CD4-positive, CD25-positive, alpha-beta regulatory T cell (primary cell): ENCODE measurements at regions not wholly inside any gene's neighbourhood (a gene's known extent, or its start where the extent isn't known, plus 50 kb on each side); places are given as distances from the start of the nearest gene placed in this dataset.

Experiments used
- ATAC-seq, 2 donors: fragments of 150-1000 bp; cut with Tn5 transposase; one replicate each; pipeline ENCODE4 v1.10.0; 2021; ENCODE audit warnings: low read depth in 2 of 2, moderate number of reproducible peaks in 2 of 2, moderate library complexity in 1 of 2
- DNase-seq, 3 donors: peaks; one replicate each; pipeline versions ENCODE4 v3.0.0 to v3.0.0-alpha.2; 2012 to 2022; ENCODE audit warnings: mixed read lengths in 1 of 3
- H3K27ac ChIP-seq: one replicate; pipeline ENCODE4 v1.7.0; 2013; ENCODE audit warnings: mild to moderate bottlenecking, low read length; ENCODE audit not compliant: insufficient read depth, poor library complexity, severe bottlenecking
- H3K27me3 ChIP-seq: one replicate; pipeline ENCODE4 v1.7.0; 2013; ENCODE audit warnings: low read length; ENCODE audit not compliant: control insufficient read depth, insufficient read depth
- H3K36me3 ChIP-seq: one replicate; pipeline ENCODE4 v1.7.0; 2013; ENCODE audit warnings: mild to moderate bottlenecking, low read length, moderate library complexity; ENCODE audit not compliant: control insufficient read depth, insufficient read depth
- H3K4me1 ChIP-seq: 2 replicates; pipeline ENCODE4 v1.7.0; 2013; ENCODE audit warnings: mild to moderate bottlenecking, low read length; ENCODE audit not compliant: insufficient read depth, control insufficient read depth, poor library complexity, severe bottlenecking
- H3K4me3 ChIP-seq: one replicate; pipeline ENCODE4 v1.7.0; 2013; ENCODE audit warnings: low read depth, mild to moderate bottlenecking, low read length, moderate library complexity
- H3K9me3 ChIP-seq, 2 experiments: 1 replicate in 1 of 2; 2 replicates in 1 of 2; pipeline ENCODE4 v1.7.0; 2013; ENCODE audit warnings: low read length in 2 of 2, mild to moderate bottlenecking in 1 of 2, moderate library complexity in 1 of 2; ENCODE audit not compliant: control insufficient read depth in 2 of 2
- H3K27ac Mint-ChIP-seq, 3 donors: one replicate each; pipeline ENCODE4 v1.8.0; 2020 to 2022; ENCODE audit warnings: mild to moderate bottlenecking in 3 of 3, mixed read lengths in 3 of 3, moderate library complexity in 2 of 3
- H3K27me3 Mint-ChIP-seq: one replicate; pipeline ENCODE4 v1.8.0; 2022; ENCODE audit warnings: mild to moderate bottlenecking, mixed read lengths
- H3K36me3 Mint-ChIP-seq: one replicate; pipeline ENCODE4 v1.8.0; 2020; ENCODE audit warnings: mixed read lengths
- H3K4me1 Mint-ChIP-seq, 4 donors: one replicate each; pipeline ENCODE4 v1.8.0; 2020 to 2022; ENCODE audit warnings: mixed read lengths in 4 of 4, mild to moderate bottlenecking in 1 of 4
- H3K4me3 Mint-ChIP-seq, 4 donors: one replicate each; pipeline ENCODE4 v1.8.0; 2020 to 2022; ENCODE audit warnings: mild to moderate bottlenecking in 4 of 4, mixed read lengths in 4 of 4, moderate library complexity in 3 of 4
- H3K9me3 Mint-ChIP-seq, 7 donors: one replicate each; pipeline ENCODE4 v1.8.0; 2020 to 2022; ENCODE audit warnings: mixed read lengths in 7 of 7, mild to moderate bottlenecking in 3 of 7, moderate library complexity in 2 of 7

DNA sequence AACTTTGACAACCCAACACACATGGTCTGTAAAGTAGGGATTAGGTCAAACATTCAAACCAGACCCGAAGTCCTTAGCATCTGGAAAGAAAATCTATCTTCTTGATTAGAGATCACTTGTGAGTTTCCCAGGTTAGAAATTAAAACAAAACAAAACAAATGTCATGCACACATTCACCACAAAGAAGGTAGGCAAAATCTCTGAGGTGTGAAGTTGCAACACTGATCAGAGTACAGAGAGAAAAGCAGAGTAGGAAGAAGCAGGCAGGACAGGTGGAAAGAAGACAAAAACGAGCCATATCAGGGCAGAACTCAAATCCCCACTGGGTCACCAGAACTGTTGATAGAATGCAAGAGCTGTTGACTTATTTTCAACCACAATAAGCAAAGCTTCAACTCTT lies 102.8 kb upstream of the THSD7A start:
- Mint-ChIP-seq H3K4me1 (no peaks in the 10 kb centered on the region), H3K27ac (no peak overlapping the region), H3K27me3 (no peaks in the 10 kb centered on the region), H3K4me3 (no peak overlapping the region), H3K36me3 (no peaks in the 10 kb centered on the region), H3K9me3 (peaks cover 0 to 10% (median 0%) of the 10 kb centered on the region in 7 donors)
- H3K4me1 ChIP-seq, result no peaks in the 10 kb centered on the region
- no peak overlapping the region for H3K27ac ChIP-seq
- no peak for DNase-seq
- no peak overlapping the region for H3K4me3 ChIP-seq
- H3K9me3 ChIP-seq, result no peaks in the 10 kb centered on the region
- no peaks in the 10 kb centered on the region for H3K36me3 ChIP-seq
- no peaks in the 10 kb centered on the region for H3K27me3 ChIP-seq
- no peak for ATAC-seq

DNA sequence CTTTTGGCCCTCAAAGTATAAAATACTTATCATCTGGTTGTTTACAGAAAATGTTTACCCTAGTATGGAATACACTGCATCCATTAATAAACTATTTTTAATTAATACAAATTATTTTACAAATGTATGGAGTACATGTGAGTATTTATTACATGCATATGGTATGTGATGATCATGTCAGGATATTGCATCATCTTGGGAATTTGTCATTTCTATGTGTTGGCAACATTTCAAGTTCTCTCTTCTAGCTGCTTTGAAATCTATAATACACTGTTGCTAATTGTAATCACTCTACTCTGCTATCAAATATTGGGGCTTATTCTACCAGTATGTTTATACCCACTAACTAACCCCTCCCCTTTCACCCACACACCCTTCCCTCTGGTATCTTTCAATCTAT lies 103.9 kb upstream of the THSD7A start:
- no peak for DNase-seq
- ATAC-seq, result no peak
- Mint-ChIP-seq H3K27me3 (no peaks in the 10 kb centered on the region), H3K4me1 (no peaks in the 10 kb centered on the region), H3K36me3 (no peaks in the 10 kb centered on the region), H3K27ac (no peak overlapping the region), H3K9me3 (peaks cover 0 to 10% (median 0%) of the 10 kb centered on the region in 7 donors), H3K4me3 (no peak overlapping the region)
- Histone ChIP-seq H3K9me3 (no peaks in the 10 kb centered on the region), H3K27me3 (no peaks in the 10 kb centered on the region), H3K4me1 (no peaks in the 10 kb centered on the region), H3K36me3 (no peaks in the 10 kb centered on the region), H3K4me3 (no peak overlapping the region), H3K27ac (no peak overlapping the region)

DNA sequence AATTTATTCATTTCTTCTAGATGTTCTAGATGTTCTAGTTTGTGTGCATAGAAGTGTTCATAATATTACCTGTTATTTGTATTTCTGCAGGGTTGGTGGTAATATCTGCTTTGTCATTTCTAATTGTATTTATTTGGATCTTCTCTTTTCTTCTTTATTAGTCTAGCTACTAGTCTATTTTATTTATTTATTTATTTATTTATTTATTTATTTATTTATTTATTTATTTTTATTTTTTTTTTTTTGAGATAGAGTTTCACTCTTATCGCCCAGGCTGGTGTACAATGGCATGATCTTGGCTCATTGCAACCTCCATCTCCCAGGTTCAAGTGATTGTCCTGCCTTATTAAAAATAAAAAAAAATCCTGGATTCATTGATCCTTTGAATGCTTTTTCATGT lies 114.8 kb upstream of the THSD7A start:
- H3K27me3 Mint-ChIP-seq, result no peaks in the 10 kb centered on the region
- H3K36me3 ChIP-seq, result no peaks in the 10 kb centered on the region
- no peak overlapping the region for H3K4me3 Mint-ChIP-seq
- H3K4me1 Mint-ChIP-seq, result no peaks in the 10 kb centered on the region
- H3K36me3 Mint-ChIP-seq, result no peaks in the 10 kb centered on the region
- ATAC-seq (no peak), DNase-seq (no peak)
- H3K27ac Mint-ChIP-seq, result no peak overlapping the region
- no peak overlapping the region for H3K27ac ChIP-seq
- no peaks in the 10 kb centered on the region for H3K27me3 ChIP-seq
- H3K9me3 ChIP-seq, result peaks cover 0 to 6% of the 10 kb centered on the region in 2 experiments
- peaks cover 0 to 18% (median 5%) of the 10 kb centered on the region in 7 donors for H3K9me3 Mint-ChIP-seq
- H3K4me3 ChIP-seq, result no peak overlapping the region
- H3K4me1 ChIP-seq, result no peaks in the 10 kb centered on the region

DNA sequence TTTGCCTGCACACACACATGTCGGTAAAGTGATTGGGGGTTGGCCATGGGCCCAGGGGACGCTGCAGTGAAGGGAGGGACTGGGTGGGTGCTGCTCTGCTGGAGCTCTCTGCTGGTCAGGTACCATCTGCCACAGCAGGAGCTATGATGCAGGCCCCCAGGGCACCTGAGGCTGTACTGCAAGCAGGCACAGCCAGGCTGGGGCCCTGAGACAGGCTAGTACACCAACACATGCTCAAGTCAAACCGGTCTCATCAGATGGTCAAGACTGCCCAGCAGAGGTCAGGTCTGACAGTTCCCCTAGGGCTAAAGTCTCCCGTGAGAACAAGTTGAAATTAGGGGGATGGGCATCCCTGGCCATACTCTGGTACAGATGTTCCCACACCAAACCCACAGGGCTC lies 118.3 kb upstream of the THSD7A start:
- Mint-ChIP-seq H3K4me1 (no peaks in the 10 kb centered on the region), H3K4me3 (no peak overlapping the region), H3K27ac (no peak overlapping the region), H3K9me3 (peaks cover 0 to 18% (median 3%) of the 10 kb centered on the region in 7 donors), H3K36me3 (no peaks in the 10 kb centered on the region), H3K27me3 (no peaks in the 10 kb centered on the region)
- DNase-seq (no peak), ATAC-seq (no peak)
- H3K27me3 ChIP-seq, result no peaks in the 10 kb centered on the region
- peaks cover 0 to 6% of the 10 kb centered on the region in 2 experiments for H3K9me3 ChIP-seq
- H3K27ac ChIP-seq, result no peak overlapping the region
- no peak overlapping the region for H3K4me3 ChIP-seq
- no peaks in the 10 kb centered on the region for H3K4me1 ChIP-seq
- no peaks in the 10 kb centered on the region for H3K36me3 ChIP-seq

DNA sequence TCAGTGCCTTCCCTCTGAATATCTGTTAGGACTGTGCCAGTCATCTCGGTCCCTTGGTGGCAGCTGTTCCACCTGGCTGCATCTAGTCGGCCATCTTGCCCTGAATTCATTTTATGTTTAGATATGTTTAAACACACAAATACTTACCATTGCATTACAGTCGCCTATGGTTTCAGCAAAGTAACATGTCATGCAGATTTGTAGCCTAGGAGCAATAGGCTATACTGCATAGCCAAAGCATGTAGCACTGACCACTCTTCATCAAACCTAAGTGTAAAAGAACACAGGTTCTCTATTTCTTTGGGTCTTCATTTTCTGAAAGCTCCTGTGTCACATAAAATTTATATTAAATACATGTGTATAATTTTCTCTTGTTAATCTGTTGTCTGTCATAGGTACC lies 118.9 kb upstream of the THSD7A start:
- Histone ChIP-seq H3K27ac (no peak overlapping the region), H3K4me1 (no peaks in the 10 kb centered on the region), H3K27me3 (no peaks in the 10 kb centered on the region), H3K36me3 (no peaks in the 10 kb centered on the region), H3K4me3 (no peak overlapping the region), H3K9me3 (peaks cover 0 to 6% of the 10 kb centered on the region in 2 experiments)
- Mint-ChIP-seq H3K4me3 (no peak overlapping the region), H3K4me1 (no peaks in the 10 kb centered on the region), H3K9me3 (peaks cover 0 to 18% (median 3%) of the 10 kb centered on the region in 7 donors), H3K36me3 (no peaks in the 10 kb centered on the region), H3K27ac (no peak overlapping the region), H3K27me3 (no peaks in the 10 kb centered on the region)
- ATAC-seq (no peak), DNase-seq (no peak)

DNA sequence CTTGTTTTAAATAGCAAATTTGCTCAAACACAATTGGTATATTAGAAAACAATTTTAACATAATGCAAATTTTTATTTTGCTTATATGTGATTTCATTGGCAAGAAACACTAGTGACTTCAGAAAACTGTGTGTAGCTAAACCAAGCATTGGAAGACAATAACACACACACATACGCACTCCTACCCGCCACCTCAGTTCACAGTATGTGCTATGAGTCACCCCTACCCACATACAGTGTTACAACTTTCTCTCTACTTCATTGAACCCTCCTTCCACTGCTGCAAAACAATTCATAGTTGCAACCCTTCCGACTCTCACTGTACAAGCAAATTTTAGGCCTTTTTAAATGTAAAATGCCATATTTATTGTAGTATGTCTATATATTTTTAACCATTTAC lies 119.9 kb upstream of the THSD7A start:
- Mint-ChIP-seq H3K27ac (no peak overlapping the region), H3K36me3 (no peaks in the 10 kb centered on the region), H3K4me1 (no peaks in the 10 kb centered on the region), H3K4me3 (no peak overlapping the region), H3K27me3 (no peaks in the 10 kb centered on the region), H3K9me3 (peaks cover 0 to 18% (median 2%) of the 10 kb centered on the region in 7 donors)
- DNase-seq (no peak), ATAC-seq (no peak)
- Histone ChIP-seq H3K36me3 (no peaks in the 10 kb centered on the region), H3K4me1 (no peaks in the 10 kb centered on the region), H3K9me3 (peaks cover 0 to 6% of the 10 kb centered on the region in 2 experiments), H3K27me3 (no peaks in the 10 kb centered on the region), H3K27ac (no peak overlapping the region), H3K4me3 (no peak overlapping the region)

DNA sequence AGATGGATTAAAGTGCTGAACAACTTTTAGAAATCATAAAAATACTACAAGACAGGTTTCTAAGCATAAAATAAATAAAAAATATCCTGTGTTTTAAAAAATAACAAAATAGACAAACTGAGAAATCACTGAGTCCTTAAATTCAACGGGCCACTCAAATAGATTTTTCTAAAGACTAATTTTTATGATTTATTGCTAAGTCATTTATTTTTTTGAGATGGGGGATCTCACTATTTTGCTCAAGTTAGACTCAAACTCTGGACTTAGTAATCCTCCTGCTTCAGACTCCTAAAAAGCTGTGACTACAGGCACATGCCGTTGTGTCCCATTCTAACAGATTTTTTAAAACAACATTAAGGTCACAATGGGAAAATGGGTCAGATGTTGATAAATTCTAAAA lies 121.0 kb upstream of the THSD7A start:
- Mint-ChIP-seq H3K27ac (no peak overlapping the region), H3K36me3 (no peaks in the 10 kb centered on the region), H3K27me3 (no peaks in the 10 kb centered on the region), H3K4me1 (no peaks in the 10 kb centered on the region), H3K9me3 (peaks cover 0 to 17% (median 2%) of the 10 kb centered on the region in 7 donors), H3K4me3 (no peak overlapping the region)
- Histone ChIP-seq H3K27me3 (no peaks in the 10 kb centered on the region), H3K4me3 (no peak overlapping the region), H3K27ac (no peak overlapping the region), H3K36me3 (no peaks in the 10 kb centered on the region), H3K9me3 (peaks cover 0 to 6% of the 10 kb centered on the region in 2 experiments), H3K4me1 (no peaks in the 10 kb centered on the region)
- DNase-seq (no peak), ATAC-seq (no peak)

DNA sequence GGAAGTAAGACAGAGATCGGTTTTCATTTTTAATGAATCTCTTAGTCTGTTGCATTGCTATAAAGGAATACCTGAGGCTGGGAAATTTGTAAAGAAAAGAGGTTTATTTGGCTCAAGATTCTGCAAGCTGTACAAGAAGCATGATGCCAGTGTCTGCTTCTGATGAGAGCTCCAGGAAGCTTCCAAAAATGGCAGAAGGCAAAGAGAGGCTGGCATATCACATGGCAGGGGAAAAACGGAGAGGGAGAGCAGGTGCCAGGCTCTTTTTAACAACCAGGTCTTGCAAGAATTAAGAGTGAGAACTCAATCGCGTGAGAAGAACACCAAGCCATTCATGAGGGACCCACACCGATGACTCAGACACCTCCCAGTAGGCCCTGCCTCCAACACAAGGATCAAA lies 125.0 kb upstream of the THSD7A start:
- no peak for ATAC-seq
- no peaks in the 10 kb centered on the region for H3K36me3 Mint-ChIP-seq
- no peak overlapping the region for H3K4me3 ChIP-seq
- H3K36me3 ChIP-seq, result no peaks in the 10 kb centered on the region
- DNase-seq, result no peak
- no peaks in the 10 kb centered on the region for H3K9me3 ChIP-seq
- H3K4me1 Mint-ChIP-seq, result no peaks in the 10 kb centered on the region
- H3K4me1 ChIP-seq, result no peaks in the 10 kb centered on the region
- no peak overlapping the region for H3K27ac Mint-ChIP-seq
- H3K27ac ChIP-seq, result no peak overlapping the region
- H3K27me3 ChIP-seq, result no peaks in the 10 kb centered on the region
- H3K9me3 Mint-ChIP-seq, result peaks cover 0 to 2% (median 0%) of the 10 kb centered on the region in 7 donors
- no peaks in the 10 kb centered on the region for H3K27me3 Mint-ChIP-seq
- no peak overlapping the region for H3K4me3 Mint-ChIP-seq
